Suprapubic skin (tissue), 4 donors: ENCODE measurements at regions not wholly inside any gene's neighbourhood (a gene's known extent, or its start where the extent isn't known, plus 50 kb on each side); places are given as distances from the start of the nearest gene placed in this dataset.

ENCODE experiments used
- DNase-seq, 2 donors: peaks; one replicate each; pipeline ENCODE4 v3.0.0-alpha.2; 2019; ENCODE audit warnings: low spot score in 2 of 2
- H3K27ac ChIP-seq: fragments of 200-600 bp; sonication (generic); one replicate; pipeline ENCODE4 v1.5.1; 2019
- H3K27me3 ChIP-seq: fragments of 200-600 bp; sonication (generic); one replicate; pipeline ENCODE4 v1.5.1; 2019
- H3K36me3 ChIP-seq: fragments of 200-600 bp; sonication (generic); one replicate; pipeline ENCODE4 v1.5.1; 2019
- H3K4me1 ChIP-seq: fragments of 200-600 bp; sonication (generic); one replicate; pipeline ENCODE4 v1.5.1; 2019
- H3K4me3 ChIP-seq: fragments of 200-600 bp; sonication (generic); one replicate; pipeline ENCODE4 v1.5.1; 2019; ENCODE audit warnings: mild to moderate bottlenecking
- H3K9me3 ChIP-seq: fragments of 200-600 bp; sonication (generic); one replicate; pipeline ENCODE4 v1.5.1; 2019
- EP300 ChIP-seq: sonication (generic); formaldehyde crosslinking; IDR thresholded peaks from one replicate; pipeline ENCODE4 v1.6.1; 2017; ENCODE audit warnings: antibody characterized with exemption
- POLR2A ChIP-seq, 2 donors: fragments of 450-650 bp; IDR thresholded peaks; one replicate each; pipeline ENCODE4 v1.6.1; 2017; ENCODE audit warnings: antibody characterized with exemption in 2 of 2, mild to moderate bottlenecking in 2 of 2, moderate library complexity in 2 of 2
- POLR2AphosphoS5 ChIP-seq, 3 donors: sonication (generic); formaldehyde crosslinking; IDR thresholded peaks; one replicate each; pipeline ENCODE4 v1.6.1; 2017; ENCODE audit warnings: antibody characterized with exemption in 3 of 3
- WGBS: methylation state at CpG from one replicate; pipeline ENCODE4 v1.1.5; 2018; 5-methylcytosine and 5-hydroxymethylcytosine counted together
- TF ChIP-seq, protein P1 (sequence below), 2 donors: fragments of 200-600 bp in 1 of 2; fragments of 450-650 bp in 1 of 2; sonication (generic) in 1 of 2; IDR thresholded peaks; one replicate each; pipeline ENCODE4 v1.5.1; 2016 to 2019; ENCODE audit warnings: antibody characterized with exemption in 2 of 2, mild to moderate bottlenecking in 1 of 2, moderate library complexity in 1 of 2

DNA sequence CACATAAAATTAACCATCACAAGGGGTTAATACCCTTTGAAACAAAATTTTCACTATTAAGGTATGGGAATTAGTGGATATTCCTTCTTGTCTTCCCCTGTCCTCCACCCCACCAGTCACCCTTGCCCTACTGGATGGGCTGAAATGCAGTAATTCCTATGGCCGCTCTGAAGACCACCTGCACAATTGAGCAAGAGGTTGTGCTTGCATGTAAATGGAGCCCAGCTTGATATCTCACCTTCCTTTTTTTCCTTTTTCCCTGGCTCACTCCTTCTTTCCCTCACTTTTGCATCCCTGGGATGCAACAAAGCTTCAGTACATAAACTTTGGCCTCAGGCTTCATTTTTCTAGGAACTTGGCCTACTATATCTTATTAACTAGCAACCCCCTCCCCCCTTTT is 184.6 kb downstream of the SNX10 start:
- WGBS, result 100% methylated on average over 1 of the region's 1 CpG
- no peak overlapping the region for H3K27ac ChIP-seq
- no peaks in the 10 kb centered on the region for H3K27me3 ChIP-seq
- no peaks in the 10 kb centered on the region for H3K36me3 ChIP-seq
- TF ChIP-seq, protein P1, sequence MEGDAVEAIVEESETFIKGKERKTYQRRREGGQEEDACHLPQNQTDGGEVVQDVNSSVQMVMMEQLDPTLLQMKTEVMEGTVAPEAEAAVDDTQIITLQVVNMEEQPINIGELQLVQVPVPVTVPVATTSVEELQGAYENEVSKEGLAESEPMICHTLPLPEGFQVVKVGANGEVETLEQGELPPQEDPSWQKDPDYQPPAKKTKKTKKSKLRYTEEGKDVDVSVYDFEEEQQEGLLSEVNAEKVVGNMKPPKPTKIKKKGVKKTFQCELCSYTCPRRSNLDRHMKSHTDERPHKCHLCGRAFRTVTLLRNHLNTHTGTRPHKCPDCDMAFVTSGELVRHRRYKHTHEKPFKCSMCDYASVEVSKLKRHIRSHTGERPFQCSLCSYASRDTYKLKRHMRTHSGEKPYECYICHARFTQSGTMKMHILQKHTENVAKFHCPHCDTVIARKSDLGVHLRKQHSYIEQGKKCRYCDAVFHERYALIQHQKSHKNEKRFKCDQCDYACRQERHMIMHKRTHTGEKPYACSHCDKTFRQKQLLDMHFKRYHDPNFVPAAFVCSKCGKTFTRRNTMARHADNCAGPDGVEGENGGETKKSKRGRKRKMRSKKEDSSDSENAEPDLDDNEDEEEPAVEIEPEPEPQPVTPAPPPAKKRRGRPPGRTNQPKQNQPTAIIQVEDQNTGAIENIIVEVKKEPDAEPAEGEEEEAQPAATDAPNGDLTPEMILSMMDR (IDR thresholded peaks at IDR 0.05), result no peak
- TF ChIP-seq POLR2AphosphoS5 (IDR thresholded peaks at IDR 0.05), result no peak
- TF ChIP-seq EP300, result no peak
- TF ChIP-seq POLR2A (IDR thresholded peaks at IDR 0.05), result no peak
- no peaks in the 10 kb centered on the region for H3K9me3 ChIP-seq
- H3K4me1 ChIP-seq, result no peaks in the 10 kb centered on the region
- no peak overlapping the region for H3K4me3 ChIP-seq
- no peak for DNase-seq

DNA sequence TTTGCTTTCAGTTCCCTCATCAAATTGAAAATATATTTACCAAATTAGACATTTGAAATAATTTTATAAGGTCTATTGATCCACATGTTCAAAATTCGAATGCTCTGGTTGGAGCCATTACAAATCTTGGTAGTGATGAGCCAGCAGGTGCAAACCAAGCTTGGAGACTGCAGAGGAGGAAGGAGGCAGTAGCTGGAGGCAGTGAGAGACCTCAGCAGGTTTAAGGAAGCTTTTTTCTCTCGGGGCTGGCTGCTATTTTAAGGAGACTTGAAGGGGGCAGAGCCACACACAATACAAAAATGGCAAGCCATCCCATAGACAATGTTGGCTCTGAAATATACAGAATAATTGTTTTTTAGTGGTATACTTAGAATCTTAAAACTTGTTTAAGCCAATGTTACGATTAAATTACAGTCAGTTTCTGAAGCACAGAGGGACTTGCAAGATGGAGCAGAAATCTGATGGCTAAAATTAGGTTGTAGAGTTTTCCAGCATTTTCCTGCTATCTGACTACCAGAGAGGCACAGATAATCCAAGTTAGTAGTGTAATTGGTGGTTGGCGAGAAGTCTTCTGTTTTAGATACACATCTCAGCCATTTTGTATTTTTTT is 185.8 kb downstream of the SNX10 start:
- WGBS, result 71% methylated on average over 4 of the region's 4 CpGs
- Histone ChIP-seq H3K4me1 (no peaks in the 10 kb centered on the region), H3K36me3 (no peaks in the 10 kb centered on the region), H3K9me3 (no peaks in the 10 kb centered on the region), H3K4me3 (no peak overlapping the region), H3K27ac (no peak overlapping the region), H3K27me3 (no peaks in the 10 kb centered on the region)
- TF ChIP-seq POLR2AphosphoS5 (IDR thresholded peaks at IDR 0.05) (no peak), EP300 (no peak), POLR2A (IDR thresholded peaks at IDR 0.05) (no peak)
- TF ChIP-seq, protein P1 (IDR thresholded peaks at IDR 0.05), result no peak
- DNase-seq, result no peak

DNA sequence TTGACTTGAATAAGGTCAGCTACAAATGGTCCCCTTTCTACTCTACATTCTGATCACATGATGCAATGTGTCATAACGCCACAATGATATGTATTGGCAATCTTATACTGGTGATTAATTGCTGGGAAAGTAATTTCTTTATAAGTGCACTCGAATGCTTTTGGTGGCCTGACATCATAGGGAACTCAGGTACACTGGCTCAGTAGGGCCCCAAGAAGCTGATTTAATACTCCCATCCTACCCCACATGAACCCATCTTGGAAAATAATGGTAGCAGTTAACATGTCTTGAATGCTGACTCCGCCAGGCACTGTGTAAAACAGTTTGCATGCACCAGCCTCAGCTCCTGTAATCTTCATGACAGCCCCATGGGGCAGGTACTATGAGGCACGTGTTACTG is 186.9 kb downstream of the SNX10 start:
- Histone ChIP-seq H3K27me3 (no peaks in the 10 kb centered on the region), H3K27ac (no peak overlapping the region), H3K36me3 (no peaks in the 10 kb centered on the region), H3K4me1 (no peaks in the 10 kb centered on the region), H3K4me3 (no peak overlapping the region), H3K9me3 (no peaks in the 10 kb centered on the region)
- TF ChIP-seq, protein P1 (IDR thresholded peaks at IDR 0.05), result no peak
- no peak for TF ChIP-seq POLR2AphosphoS5 (IDR thresholded peaks at IDR 0.05)
- no peak for DNase-seq
- 85% methylated on average over 4 of the region's 4 CpGs for WGBS

DNA sequence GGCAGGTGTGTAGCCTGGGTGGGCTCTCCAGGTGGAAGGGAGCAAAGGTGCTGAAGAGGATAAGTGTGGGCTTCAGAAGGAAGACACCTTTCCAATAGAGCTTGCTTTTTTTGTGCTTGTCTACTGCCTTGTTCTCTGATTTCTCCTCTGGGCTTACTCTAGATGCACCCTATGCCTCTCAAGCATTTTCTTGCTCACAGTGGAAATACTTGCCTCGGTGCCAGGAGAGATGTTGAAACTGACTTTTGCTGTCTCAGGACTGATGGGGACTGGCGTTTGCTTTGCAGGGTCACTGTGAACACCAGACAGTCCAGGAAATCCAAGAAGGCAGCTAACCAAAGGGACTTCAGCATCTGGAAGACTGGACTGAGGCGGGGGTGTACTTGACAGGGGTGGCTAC is 187.9 kb downstream of the SNX10 start:
- Histone ChIP-seq H3K36me3 (no peaks in the 10 kb centered on the region), H3K27me3 (no peaks in the 10 kb centered on the region), H3K4me1 (no peaks in the 10 kb centered on the region), H3K27ac (no peak overlapping the region), H3K4me3 (no peak overlapping the region), H3K9me3 (no peaks in the 10 kb centered on the region)
- TF ChIP-seq, protein P1 (IDR thresholded peaks at IDR 0.05), result no peak
- no peak for TF ChIP-seq POLR2A (IDR thresholded peaks at IDR 0.05)
- TF ChIP-seq EP300, result no peak
- TF ChIP-seq POLR2AphosphoS5 (IDR thresholded peaks at IDR 0.05), result no peak
- WGBS, result 86% methylated on average over 3 of the region's 3 CpGs
- no peak for DNase-seq

DNA sequence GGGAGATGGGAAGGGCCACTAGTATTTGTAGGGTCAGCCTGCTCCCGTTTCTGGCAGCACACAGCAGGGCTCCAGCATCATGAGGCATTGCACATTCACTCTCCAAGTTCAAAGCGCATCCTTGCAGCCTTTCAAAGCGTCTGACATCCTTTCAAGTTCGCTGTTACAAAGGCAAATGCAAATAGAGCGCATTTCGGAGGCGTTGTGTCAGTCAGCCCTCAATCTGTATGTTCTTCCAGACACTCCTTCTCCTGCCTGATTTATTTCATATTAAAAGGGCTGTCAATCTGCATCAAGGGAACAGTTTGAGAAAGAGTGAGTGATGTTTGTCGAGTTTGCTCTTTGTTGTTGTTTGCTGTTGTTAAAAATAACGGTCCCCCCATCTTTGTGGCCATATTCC is 188.5 kb downstream of the SNX10 start:
- Histone ChIP-seq H3K27ac (no peak overlapping the region), H3K4me3 (no peak overlapping the region), H3K4me1 (no peaks in the 10 kb centered on the region), H3K9me3 (no peaks in the 10 kb centered on the region), H3K36me3 (no peaks in the 10 kb centered on the region), H3K27me3 (no peaks in the 10 kb centered on the region)
- TF ChIP-seq POLR2AphosphoS5 (IDR thresholded peaks at IDR 0.05) (no peak), EP300 (no peak), POLR2A (IDR thresholded peaks at IDR 0.05) (no peak)
- TF ChIP-seq, protein P1 (IDR thresholded peaks at IDR 0.05), result no peak
- no peak for DNase-seq
- WGBS, result 85% methylated on average over 9 of the region's 9 CpGs
